Transverse colon (tissue), 4 donors: ENCODE measurements at regions not wholly inside any gene's neighbourhood (a gene's known extent, or its start where the extent isn't known, plus 50 kb on each side); places are given as distances from the start of the nearest gene placed in this dataset.

ENCODE experiments used
- DNase-seq: peaks from one replicate; pipeline ENCODE4 v3.0.0-alpha.2; 2019
- H3K27ac ChIP-seq, 4 donors: fragments of 200-600 bp; sonication (generic); 2 replicates each; pipeline ENCODE4 v1.5.1; 2016 to 2018; ENCODE audit warnings: inconsistent platforms in 4 of 4
- H3K27me3 ChIP-seq: fragments of 200-600 bp; sonication (generic); 2 replicates; pipeline ENCODE4 v1.5.1; 2017; ENCODE audit warnings: inconsistent platforms
- H3K36me3 ChIP-seq, 4 donors: fragments of 200-600 bp; sonication (generic); 2 replicates each; pipeline ENCODE4 v1.5.1; 2017 to 2019; ENCODE audit warnings: inconsistent platforms in 4 of 4
- H3K4me1 ChIP-seq, 4 donors: fragments of 200-600 bp; sonication (generic); 2 replicates each; pipeline ENCODE4 v1.5.1; 2017 to 2020; ENCODE audit warnings: inconsistent platforms in 4 of 4
- H3K4me3 ChIP-seq, 4 donors: fragments of 200-600 bp; sonication (generic); 1 replicate in 1 of 4; 2 replicates in 3 of 4; pipeline versions ENCODE4 v1.5.1 to v1.6.1; 2017 to 2019; ENCODE audit warnings: inconsistent platforms in 4 of 4
- H3K9me3 ChIP-seq, 2 donors: fragments of 200-600 bp; sonication (generic); 2 replicates each; pipeline ENCODE4 v1.5.1; 2017 to 2019; ENCODE audit warnings: inconsistent platforms in 2 of 2
- CTCF ChIP-seq, 5 experiments: fragments of 200-600 bp in 3 of 5; fragments of 450-650 bp in 2 of 5; sonication (generic) in 3 of 5; IDR thresholded peaks; 1 replicate in 2 of 5; 2 replicates in 3 of 5; pipeline ENCODE4 v1.5.1; 2016 to 2017; ENCODE audit warnings: antibody characterized with exemption in 5 of 5, inconsistent platforms in 3 of 5, mild to moderate bottlenecking in 2 of 5, moderate library complexity in 1 of 5
- EP300 ChIP-seq: sonication (generic); formaldehyde crosslinking; IDR thresholded peaks from one replicate; pipeline ENCODE4 v1.6.1; 2017; ENCODE audit warnings: antibody characterized with exemption, low read depth
- POLR2A ChIP-seq: fragments of 450-650 bp; IDR thresholded peaks from one replicate; pipeline ENCODE4 v1.6.1; 2016; ENCODE audit warnings: antibody characterized with exemption, mild to moderate bottlenecking, moderate library complexity
- POLR2AphosphoS5 ChIP-seq, 3 donors: sonication (generic); formaldehyde crosslinking; IDR thresholded peaks; one replicate each; pipeline ENCODE4 v1.6.1; 2016; ENCODE audit warnings: antibody characterized with exemption in 3 of 3
- WGBS, 2 donors: methylation state at CpG; one replicate each; pipeline ENCODE4 v1.1.5; 2018; ENCODE audit warnings: low coverage in 1 of 2; 5-methylcytosine and 5-hydroxymethylcytosine counted together
- in situ Hi-C, 4 donors: fragments of 200-750 bp; cut with MboI; loops; one replicate each; pipeline versions ENCODE4 v1.15.0 to v1.15.1; 2017; ENCODE audit warnings: low sequenced_read_pairs in 3 of 4, low pct_ligation_motif_present in 1 of 4, low pct_unique_long_range_greater_than_20kb in 1 of 4
- intact Hi-C: fragments of 100-400 bp; cut with DNase I; formaldehyde crosslinking; loops from one replicate; pipeline ENCODE4 v1.15.1; 2023; ENCODE audit warnings: low total_unique reads

GRCh38 chr10:118851062-118852035, 96.6 kb upstream of the CACUL1 start:
- H3K27me3 ChIP-seq = no peaks in the 10 kb centered on the region
- no peak for DNase-seq
- in situ Hi-C loops (no loop called here), intact Hi-C loops (no loop called here)
- H3K36me3 ChIP-seq = no peaks in the 10 kb centered on the region
- H3K9me3 ChIP-seq = no peaks in the 10 kb centered on the region
- H3K4me1 ChIP-seq = no peaks in the 10 kb centered on the region
- no peak overlapping the region for H3K4me3 ChIP-seq
- no peak for TF ChIP-seq EP300
- no peak for TF ChIP-seq CTCF (IDR thresholded peaks at IDR 0.05)
- TF ChIP-seq POLR2A = no peak
- TF ChIP-seq POLR2AphosphoS5 (IDR thresholded peaks at IDR 0.05) = no peak
- WGBS, 2 donors = 88 to 100% methylated on average over 2 to 9 of the region's 9 CpGs
- H3K27ac ChIP-seq = no peak overlapping the region

- in situ Hi-C loops = no loop called here
- TF ChIP-seq CTCF (IDR thresholded peaks at IDR 0.05) = no peak
- TF ChIP-seq EP300 = no peak
- TF ChIP-seq POLR2A = no peak
- TF ChIP-seq POLR2AphosphoS5 (IDR thresholded peaks at IDR 0.05) = no peak
- no peak for DNase-seq
- Histone ChIP-seq H3K27me3 (no peaks in the 10 kb centered on the region), H3K4me1 (no peaks in the 10 kb centered on the region), H3K9me3 (no peaks in the 10 kb centered on the region), H3K36me3 (no peaks in the 10 kb centered on the region), H3K27ac (no peak overlapping the region), H3K4me3 (no peak overlapping the region)
- intact Hi-C loops = no loop called here
- WGBS, 2 donors = 90 to 100% methylated on average over 4 to 6 of the region's 6 CpGs
Observed at GRCh38 chr10:118853916-118854315, 99.1 kb upstream of the CACUL1 start.

GRCh38 chr10:118856106-118856505, 101.3 kb upstream of the CACUL1 start:
- Histone ChIP-seq H3K27ac (no peak overlapping the region), H3K4me3 (no peak overlapping the region), H3K4me1 (no peaks in the 10 kb centered on the region), H3K9me3 (no peaks in the 10 kb centered on the region), H3K36me3 (no peaks in the 10 kb centered on the region), H3K27me3 (no peaks in the 10 kb centered on the region)
- WGBS, 2 donors = 74% methylated on average over 3 of the region's 3 CpGs; no CpG with 5 or more reads in 1 of the 2 donors
- DNase-seq = no peak
- intact Hi-C loops (no loop called here), in situ Hi-C loops (no loop called here)
- no peak for TF ChIP-seq EP300

GRCh38 chr10:118865998-118866693, 111.4 kb upstream of the CACUL1 start:
- Histone ChIP-seq H3K9me3 (no peaks in the 10 kb centered on the region), H3K36me3 (no peaks in the 10 kb centered on the region), H3K27me3 (no peaks in the 10 kb centered on the region), H3K4me3 (no peak overlapping the region), H3K27ac (no peak overlapping the region), H3K4me1 (peaks cover 0 to 9% (median 2%) of the 10 kb centered on the region in 4 donors)
- intact Hi-C loops = no loop called here
- TF ChIP-seq EP300 = no peak
- no peak for TF ChIP-seq CTCF (IDR thresholded peaks at IDR 0.05)
- TF ChIP-seq POLR2A = no peak
- TF ChIP-seq POLR2AphosphoS5 (IDR thresholded peaks at IDR 0.05) = no peak
- no peak for DNase-seq
- in situ Hi-C loops = no loop called here
- WGBS, 2 donors = 43 to 51% methylated on average over 4 to 6 of the region's 6 CpGs
